GM21381 (cell line): ENCODE measurements at regions not wholly inside any gene's neighbourhood (a gene's known extent, or its start where the extent isn't known, plus 50 kb on each side); places are given as distances from the start of the nearest gene placed in this dataset.
"Not testable (repeated sequence)": the region's sequence is repeated elsewhere in the genome, so short reads cannot be mapped to it uniquely, and the experiment has no call there.

Source experiments
- ATAC-seq: cut with Tn5 transposase; IDR thresholded peaks from one replicate; pipeline ENCODE4 v1.9.1; 2021; ENCODE audit warnings: mild to moderate bottlenecking, moderate library complexity; ENCODE audit not compliant: unreplicated experiment

- no peak for ATAC-seq
Observed at GRCh38 chr6:134443009-134443408, 125.1 kb upstream of the SGK1 start.

- no peak for ATAC-seq
Observed at GRCh38 chr6:134442073-134442472, 124.2 kb upstream of the SGK1 start.

GRCh38 chr6:134438837-134439236, 120.9 kb upstream of the SGK1 start:
- no peak for ATAC-seq

GRCh38 chr6:134437376-134437775, 119.5 kb upstream of the SGK1 start:
- no peak for ATAC-seq

GRCh38 chr6:134436950-134437349, 119.0 kb upstream of the SGK1 start:
- ATAC-seq, result no peak

GRCh38 chr6:134436281-134436815, 118.4 kb upstream of the SGK1 start:
- ATAC-seq, result peak; percentile 90

GRCh38 chr6:134435814-134436280, 117.9 kb upstream of the SGK1 start:
- ATAC-seq, result peak; percentile 15

- no peak for ATAC-seq
Observed at GRCh38 chr6:134434019-134434942, 116.4 kb upstream of the SGK1 start.

- no peak for ATAC-seq
Observed at GRCh38 chr6:134432036-134432435, 114.1 kb upstream of the SGK1 start.

- ATAC-seq, result no peak
Observed at GRCh38 chr6:134431421-134431859, 113.5 kb upstream of the SGK1 start.

GRCh38 chr6:134429861-134430380, 112.0 kb upstream of the SGK1 start:
- no peak for ATAC-seq

GRCh38 chr6:134427721-134428120, 109.8 kb upstream of the SGK1 start:
- no peak for ATAC-seq

GRCh38 chr6:134426623-134427022, 108.7 kb upstream of the SGK1 start:
- ATAC-seq, result no peak

GRCh38 chr6:134425917-134426316, 108.0 kb upstream of the SGK1 start:
- not testable (repeated sequence) for ATAC-seq

GRCh38 chr6:134425513-134425912, 107.6 kb upstream of the SGK1 start:
- no peak for ATAC-seq

GRCh38 chr6:134424798-134425170, 106.9 kb upstream of the SGK1 start:
- ATAC-seq, result no peak

- ATAC-seq, result no peak
Observed at GRCh38 chr6:134424165-134424797, 106.4 kb upstream of the SGK1 start.

GRCh38 chr6:134422426-134423231, 104.7 kb upstream of the SGK1 start:
- ATAC-seq, result no peak

GRCh38 chr6:134421501-134421900, 103.6 kb upstream of the SGK1 start:
- ATAC-seq, result no peak

GRCh38 chr6:134420614-134421181, 102.8 kb upstream of the SGK1 start:
- ATAC-seq, result no peak
